T-helper 2 cell (primary cell): ENCODE measurements at regions not wholly inside any gene's neighbourhood (a gene's known extent, or its start where the extent isn't known, plus 50 kb on each side); places are given as distances from the start of the nearest gene placed in this dataset.
"Not testable (repeated sequence)": the region's sequence is repeated elsewhere in the genome, so short reads cannot be mapped to it uniquely, and the experiment has no call there.

Experiments
- DNase-seq, 5 experiments: peaks; one replicate each; pipeline versions ENCODE4 v3.0.0 to v3.0.0-alpha.2; 2012 to 2022

DNA sequence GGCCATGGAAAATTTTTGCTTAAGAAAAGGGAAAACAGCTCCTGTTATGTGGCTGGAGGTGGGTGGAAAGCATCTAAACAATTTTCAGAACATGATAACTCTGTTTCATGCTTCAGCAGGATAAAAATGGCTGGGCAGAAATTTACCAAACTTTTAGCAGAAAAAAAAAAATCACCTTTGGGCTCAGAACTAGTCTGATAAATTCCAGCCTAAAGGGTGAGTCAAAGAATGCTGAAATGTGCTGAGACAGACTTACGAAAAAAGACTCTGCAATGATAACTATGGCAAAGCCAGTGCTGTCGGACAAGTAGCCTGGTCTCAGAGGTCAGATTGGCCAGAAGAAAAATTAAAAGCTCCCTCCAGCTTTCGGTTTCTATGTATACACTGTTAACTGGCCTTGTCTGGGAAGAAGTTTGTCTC is 123.6 kb downstream of the LRATD1 start:
- DNase-seq = no peak

GRCh38 chr2:14756981-14757657 is 124.6 kb downstream of the LRATD1 start:
- DNase-seq = no peak

- DNase-seq = no peak
Observed at GRCh38 chr2:14759082-14759481, 126.6 kb downstream of the LRATD1 start.

DNA sequence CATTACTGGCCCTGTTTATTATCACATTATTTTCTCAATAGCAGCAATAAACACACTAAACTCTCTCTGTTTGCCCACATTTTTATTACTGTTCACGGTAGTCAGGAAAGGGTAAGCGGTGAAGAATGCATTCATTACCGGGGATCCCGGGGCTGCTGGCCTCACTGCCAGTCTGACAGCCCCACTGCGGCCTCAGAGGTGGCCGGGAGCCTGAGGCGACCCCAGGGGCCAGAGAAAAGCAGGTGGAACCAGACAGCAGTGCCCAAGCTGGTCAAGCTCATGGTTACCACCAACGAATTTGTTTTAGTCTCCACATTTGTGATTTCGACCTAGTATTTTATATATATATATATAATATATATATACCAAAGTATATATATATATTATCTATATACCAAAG is 127.7 kb downstream of the LRATD1 start:
- DNase-seq = no peak

- no peak for DNase-seq
Observed at GRCh38 chr2:14761118-14761517, 128.6 kb downstream of the LRATD1 start.

- DNase-seq = no peak
Observed at GRCh38 chr2:14773696-14774095, 141.2 kb downstream of the LRATD1 start.

- no peak for DNase-seq
Observed at GRCh38 chr2:14774436-14774968, 142.0 kb downstream of the LRATD1 start.

- peak in 1 of 5 experiments; percentile 64 for DNase-seq
Observed at GRCh38 chr2:14776216-14776615, 143.7 kb downstream of the LRATD1 start.

DNA sequence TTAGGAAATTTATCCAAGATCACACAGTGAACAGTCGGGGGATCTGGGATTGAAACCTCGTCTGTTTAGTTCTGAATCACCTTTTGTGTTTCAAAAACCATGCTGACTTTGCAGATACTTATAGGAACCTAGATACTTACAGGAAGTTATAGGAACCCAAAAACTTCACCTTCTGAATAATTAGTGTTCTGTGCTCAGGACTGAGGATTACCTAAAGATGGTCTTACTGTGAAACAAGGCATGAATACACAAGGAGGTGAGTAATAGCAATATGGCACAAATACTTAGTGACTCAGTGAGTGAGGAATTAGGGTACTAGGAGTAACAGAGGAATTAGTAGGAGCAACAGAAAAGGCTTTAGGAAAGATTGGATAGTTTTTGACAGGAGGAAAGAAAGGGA is 145.5 kb downstream of the LRATD1 start:
- DNase-seq = no peak

DNA sequence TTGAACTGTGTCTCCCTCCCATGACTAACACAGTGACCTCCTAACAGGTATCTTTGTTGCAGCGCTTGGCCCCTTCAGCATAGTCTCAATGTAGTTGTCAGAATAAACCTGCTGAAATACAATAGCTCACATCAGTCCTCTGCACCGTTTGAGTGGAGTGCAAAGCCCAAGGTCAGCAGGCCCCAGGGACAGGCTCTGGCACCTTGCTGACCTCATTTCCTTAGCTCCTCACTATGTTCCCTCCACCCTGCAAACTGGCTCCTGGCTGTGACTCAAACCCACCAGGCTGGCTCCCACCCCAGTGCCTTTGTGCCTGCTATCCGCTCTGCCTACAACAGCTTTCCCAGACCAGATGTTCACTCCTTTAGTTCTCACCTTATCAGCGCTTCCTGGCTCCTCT is 146.7 kb downstream of the LRATD1 start:
- no peak for DNase-seq

- no peak for DNase-seq
Observed at GRCh38 chr2:14781142-14781541, 148.6 kb downstream of the LRATD1 start.

DNA sequence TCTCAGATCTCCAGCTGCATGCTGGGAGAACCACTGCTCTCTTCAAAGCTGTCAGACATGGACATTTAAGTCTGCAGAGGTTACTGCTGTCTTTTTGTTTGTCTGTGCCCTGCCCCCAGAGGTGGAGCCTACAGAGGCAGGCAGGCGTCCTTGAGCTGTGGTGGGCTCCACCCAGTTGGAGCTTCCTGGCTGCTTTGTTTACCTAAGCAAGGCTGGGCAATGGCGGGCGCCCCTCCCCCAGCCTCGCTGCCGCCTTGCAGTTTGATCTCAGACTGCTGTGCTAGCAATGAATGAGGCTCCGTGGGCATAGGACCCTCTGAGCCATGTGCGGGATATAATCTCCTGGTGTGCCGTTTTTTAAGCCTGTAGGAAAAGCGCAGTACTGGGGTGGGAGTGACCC is 156.3 kb downstream of the LRATD1 start:
- not testable (repeated sequence) for DNase-seq

GRCh38 chr2:14790041-14790640 is 157.6 kb downstream of the LRATD1 start:
- no peak for DNase-seq

- no peak for DNase-seq
Observed at GRCh38 chr2:14803994-14804393, 171.5 kb downstream of the LRATD1 start.

DNA sequence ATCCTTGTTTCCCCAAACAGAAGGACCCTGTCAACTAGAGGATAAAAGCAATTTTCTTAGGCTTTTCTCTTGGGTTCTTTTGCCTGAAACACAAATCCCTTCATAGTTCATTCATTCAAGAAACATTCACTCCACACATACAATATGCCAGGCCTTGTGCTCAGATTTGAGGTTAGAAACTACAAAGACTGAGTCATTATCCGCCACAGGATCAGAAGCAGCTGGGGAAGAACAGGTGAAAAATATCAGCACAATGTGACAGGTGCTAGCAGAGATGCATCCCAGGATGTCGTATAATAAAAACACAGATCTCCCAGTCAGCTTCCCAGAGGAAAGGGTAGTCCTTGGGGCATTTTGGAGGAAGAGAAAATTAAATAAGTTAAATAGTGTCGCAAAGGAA is 172.4 kb downstream of the LRATD1 start:
- DNase-seq = no peak

GRCh38 chr2:14806613-14807012 is 174.1 kb downstream of the LRATD1 start:
- DNase-seq = no peak

GRCh38 chr2:14815201-14815600 is 182.7 kb downstream of the LRATD1 start:
- no peak for DNase-seq

- no peak for DNase-seq
Observed at GRCh38 chr2:14816069-14817060, 183.8 kb downstream of the LRATD1 start.

GRCh38 chr2:14817848-14818247 is 185.3 kb downstream of the LRATD1 start:
- DNase-seq = no peak

DNA sequence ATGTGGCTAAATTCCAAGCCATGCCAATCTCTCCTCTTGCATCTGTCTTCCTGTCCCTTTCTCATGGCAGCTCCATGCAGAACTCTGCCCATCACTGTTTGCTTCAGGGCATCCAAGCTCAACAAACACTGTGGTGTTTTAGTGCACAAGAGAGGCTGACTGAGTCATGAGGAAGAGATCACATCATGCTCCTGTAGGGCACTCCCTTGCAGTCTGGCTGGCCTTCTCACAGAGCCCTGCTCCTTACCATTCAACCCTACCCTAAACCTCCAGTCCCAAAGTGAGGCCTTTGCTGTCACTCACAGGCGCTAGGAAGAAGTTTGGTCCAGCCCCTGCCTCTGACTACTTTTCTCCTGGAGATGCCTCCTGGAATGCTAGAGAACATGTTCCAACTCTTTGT is 194.0 kb downstream of the LRATD1 start:
- no peak for DNase-seq

- DNase-seq = no peak
Observed at GRCh38 chr2:14827226-14828023, 194.9 kb downstream of the LRATD1 start.

DNA sequence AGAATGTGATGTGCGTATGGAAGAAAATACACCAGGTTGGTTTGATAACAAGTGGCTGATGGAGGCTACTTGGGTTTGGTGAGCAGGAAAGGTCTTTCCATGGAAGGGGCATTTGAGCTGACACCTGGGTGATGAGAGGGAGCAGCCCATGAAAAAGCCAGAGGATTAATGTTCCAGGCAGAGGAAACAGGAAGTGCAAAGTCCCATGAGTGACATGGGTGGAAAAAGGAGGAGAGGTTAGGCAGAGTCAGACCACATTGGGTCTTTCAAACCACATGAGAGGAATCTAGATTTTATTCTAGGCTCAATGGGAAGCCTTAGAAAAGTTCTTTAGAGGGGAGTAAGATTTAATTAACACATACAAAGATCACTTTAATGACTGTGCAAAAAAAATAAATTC is 195.7 kb downstream of the LRATD1 start:
- no peak for DNase-seq
